ENCODE measurements at regions not wholly inside any gene's neighbourhood (a gene's known extent, or its start where the extent isn't known, plus 50 kb on each side); places are given as distances from the start of the nearest gene placed in this dataset.

- no peak for TF ChIP-seq POLR2AphosphoS5 (IDR thresholded peaks at IDR 0.05)
- no peak for TF ChIP-seq EP300 (IDR thresholded peaks at IDR 0.05; ENCODE audit: low read depth)
Observed at GRCh38 chr9:79334711-79335110, 237.1 kb upstream of the TLE4 start.

All from transverse colon (tissue), 3 donors.